ENCODE measurements at regions not wholly inside any gene's neighbourhood (a gene's known extent, or its start where the extent isn't known, plus 50 kb on each side); places are given as distances from the start of the nearest gene placed in this dataset.

DNA sequence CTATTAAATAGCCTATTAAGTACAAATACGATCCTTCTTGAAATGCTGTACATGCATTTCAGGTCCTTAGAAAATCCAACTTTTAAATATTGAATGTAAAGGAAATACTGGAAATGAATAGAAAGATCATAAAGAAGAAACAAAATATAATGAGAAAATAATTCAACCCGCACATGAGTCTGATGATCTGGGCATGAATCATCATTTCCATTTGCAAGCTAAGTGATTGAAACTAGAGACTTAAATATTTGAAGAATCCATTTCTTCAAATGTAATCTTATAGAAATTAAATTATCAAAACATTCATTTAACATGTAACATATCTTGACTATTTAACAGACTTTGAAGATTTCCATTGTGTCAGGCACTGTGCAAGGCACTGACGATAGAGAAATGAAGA, 977.0 kb downstream of the TFAP2A start:
- TF ChIP-seq ZBTB7A (IDR thresholded peaks at IDR 0.05; ENCODE audit: low read depth): no peak
- no peak for TF ChIP-seq EP300 (IDR thresholded peaks at IDR 0.05; ENCODE audit: borderline replicate concordance)
- TF ChIP-seq TEAD4 (IDR thresholded peaks at IDR 0.05): no peak
- no peak for TF ChIP-seq REST (IDR thresholded peaks at IDR 0.05; ENCODE audit: low read depth)
- TF ChIP-seq, protein P1, sequence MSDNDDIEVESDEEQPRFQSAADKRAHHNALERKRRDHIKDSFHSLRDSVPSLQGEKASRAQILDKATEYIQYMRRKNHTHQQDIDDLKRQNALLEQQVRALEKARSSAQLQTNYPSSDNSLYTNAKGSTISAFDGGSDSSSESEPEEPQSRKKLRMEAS (IDR thresholded peaks at IDR 0.05): no peak
- TF ChIP-seq YY1 (IDR thresholded peaks at IDR 0.05; ENCODE audit: low read depth): no peak
- no peak for TF ChIP-seq CREB1 (IDR thresholded peaks at IDR 0.05; ENCODE audit: low read depth)
- no peak for TF ChIP-seq NFIC (IDR thresholded peaks at IDR 0.05)
- no peak for TF ChIP-seq TCF12 (IDR thresholded peaks at IDR 0.05; ENCODE audit: low read depth)
- TF ChIP-seq RAD21 (IDR thresholded peaks at IDR 0.05; ENCODE audit: low read depth): no peak
- no peak for TF ChIP-seq FOXM1 (IDR thresholded peaks at IDR 0.05; ENCODE audit: borderline replicate concordance, low read depth)
- TF ChIP-seq CEBPB (IDR thresholded peaks at IDR 0.05): no peak

All from Ishikawa (cell line).